GM12875 (cell line): ENCODE measurements at regions not wholly inside any gene's neighbourhood (a gene's known extent, or its start where the extent isn't known, plus 50 kb on each side); places are given as distances from the start of the nearest gene placed in this dataset.
"Not testable (repeated sequence)": the region's sequence is repeated elsewhere in the genome, so short reads cannot be mapped to it uniquely, and the experiment has no call there.

ENCODE experiments used
- H3K4me3 ChIP-seq: one replicate; pipeline ENCODE4 v1.5.1; 2011; ENCODE audit warnings: low read depth, low read length, control low read depth
- CTCF ChIP-seq: IDR thresholded peaks from 2 replicates; pipeline ENCODE4 v1.5.1; 2011; ENCODE audit warnings: low read depth, mild to moderate bottlenecking, control low read depth, inconsistent platforms, low read length, moderate library complexity, borderline replicate concordance; ENCODE audit not compliant: insufficient read depth

GRCh38 chr3:19825193-19825592 lies 108.8 kb downstream of the EFHB start:
- no peak overlapping the region for H3K4me3 ChIP-seq
- TF ChIP-seq CTCF: no peak

GRCh38 chr3:19822805-19823204 lies 111.2 kb downstream of the EFHB start:
- no peak for TF ChIP-seq CTCF
- no peak overlapping the region for H3K4me3 ChIP-seq

GRCh38 chr3:19816631-19817030 lies 117.4 kb downstream of the EFHB start:
- no peak overlapping the region for H3K4me3 ChIP-seq
- TF ChIP-seq CTCF: no peak

- no peak for TF ChIP-seq CTCF
- H3K4me3 ChIP-seq: no peak overlapping the region
These were observed 118.2 kb downstream of the EFHB start for GRCh38 chr3:19815805-19816204.

- not testable (repeated sequence) for H3K4me3 ChIP-seq
These were observed 120.3 kb downstream of the EFHB start for GRCh38 chr3:19813743-19814142.

GRCh38 chr3:19811689-19812088 lies 122.3 kb downstream of the EFHB start:
- H3K4me3 ChIP-seq: no peak overlapping the region
- no peak for TF ChIP-seq CTCF

GRCh38 chr3:19808834-19809233 lies 125.2 kb downstream of the EFHB start:
- H3K4me3 ChIP-seq: no peak overlapping the region
- TF ChIP-seq CTCF: no peak

GRCh38 chr3:19799887-19800286 lies 134.1 kb downstream of the EFHB start:
- TF ChIP-seq CTCF: no peak
- H3K4me3 ChIP-seq: no peak overlapping the region
